C4-2B (cell line): ENCODE measurements at regions not wholly inside any gene's neighbourhood (a gene's known extent, or its start where the extent isn't known, plus 50 kb on each side); places are given as distances from the start of the nearest gene placed in this dataset.

Experiments
- H3K27ac ChIP-seq: fragments of 450-650 bp; 2 replicates; pipeline ENCODE4 v1.5.1; 2017
- CTCF ChIP-seq: fragments of 450-650 bp; conservative IDR thresholded peaks from 2 replicates; pipeline ENCODE4 v1.5.1; 2017; ENCODE audit warnings: mild to moderate bottlenecking
- ZFX ChIP-seq: fragments of 450-650 bp; IDR thresholded peaks from 2 replicates; pipeline ENCODE4 v1.6.1; 2017

GRCh38 chr4:189497516-189497915 is 443.2 kb upstream of the FRG1 start:
- TF ChIP-seq CTCF (no peak), ZFX (no peak)

DNA sequence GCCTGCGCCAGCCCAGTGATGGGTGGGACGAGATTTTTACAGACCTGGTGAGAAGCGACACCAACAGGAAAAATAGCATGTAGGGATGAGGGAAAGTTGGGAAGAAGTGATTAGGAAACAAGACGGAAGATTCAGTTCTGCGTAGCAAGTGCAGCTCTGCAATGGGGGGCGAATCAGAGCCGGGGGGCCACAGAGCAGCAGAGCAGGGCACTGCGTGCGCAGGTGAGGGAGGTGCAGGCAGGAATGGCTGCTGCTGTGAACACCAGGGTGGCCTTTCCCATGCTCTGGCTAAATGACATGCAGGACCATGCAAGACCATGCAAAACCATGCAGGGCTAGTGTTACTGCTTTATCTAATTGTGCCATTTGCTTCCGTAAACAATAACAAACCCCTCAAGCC is 442.7 kb upstream of the FRG1 start:
- TF ChIP-seq CTCF (no peak), ZFX (no peak)
- no peak overlapping the region for H3K27ac ChIP-seq

More at GRCh38 chr4:189497516-189497915, 443.2 kb upstream of the FRG1 start:
- no peak overlapping the region for H3K27ac ChIP-seq

- TF ChIP-seq CTCF = no peak
- no peak for TF ChIP-seq ZFX
- H3K27ac ChIP-seq = no peak overlapping the region
These were observed 442.2 kb upstream of the FRG1 start for GRCh38 chr4:189498457-189498856.

DNA sequence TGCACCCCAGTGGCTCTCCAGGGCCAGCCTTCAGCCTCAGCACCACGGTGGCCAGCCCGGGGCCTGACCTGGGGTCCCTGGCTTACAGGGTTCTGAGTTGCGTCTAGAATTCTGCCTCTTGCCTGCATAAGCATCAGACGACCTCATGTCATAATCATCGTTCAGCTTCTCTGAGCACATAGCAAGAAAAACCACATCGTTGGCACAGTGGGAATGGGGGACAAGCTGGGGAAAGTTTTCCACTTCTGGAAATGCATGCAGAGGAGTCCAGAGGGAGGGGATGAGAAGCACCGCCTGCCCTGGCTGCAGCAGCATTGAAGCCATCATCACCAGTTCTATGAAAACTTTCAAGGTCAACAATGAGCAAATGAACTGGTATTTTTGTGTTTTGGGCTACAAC is 441.0 kb upstream of the FRG1 start:
- no peak overlapping the region for H3K27ac ChIP-seq
- TF ChIP-seq ZFX (no peak), CTCF (no peak)

DNA sequence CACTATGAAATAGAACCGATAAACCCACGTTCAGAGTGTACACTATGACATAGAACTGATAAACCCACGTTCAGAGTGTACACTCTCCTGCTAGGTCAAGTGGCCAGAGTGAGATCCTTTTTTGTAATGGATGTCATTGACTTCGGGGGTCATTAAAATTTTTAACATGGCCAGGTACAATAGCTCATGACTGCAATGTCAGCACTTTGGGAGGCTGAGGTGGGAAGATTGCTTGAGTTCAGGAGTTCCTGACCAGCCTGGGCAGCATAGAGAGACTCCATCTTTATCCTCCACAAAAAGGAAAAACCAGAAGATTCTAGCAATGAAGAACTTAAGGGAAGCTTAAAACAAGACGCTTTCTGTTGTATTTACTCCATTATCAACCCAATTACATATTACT is 439.7 kb upstream of the FRG1 start:
- no peak for TF ChIP-seq CTCF
- no peak for TF ChIP-seq ZFX
- H3K27ac ChIP-seq = no peak overlapping the region

GRCh38 chr4:189502841-189503435 is 437.7 kb upstream of the FRG1 start:
- TF ChIP-seq CTCF (no peak), ZFX (no peak)
- H3K27ac ChIP-seq = no peak overlapping the region

DNA sequence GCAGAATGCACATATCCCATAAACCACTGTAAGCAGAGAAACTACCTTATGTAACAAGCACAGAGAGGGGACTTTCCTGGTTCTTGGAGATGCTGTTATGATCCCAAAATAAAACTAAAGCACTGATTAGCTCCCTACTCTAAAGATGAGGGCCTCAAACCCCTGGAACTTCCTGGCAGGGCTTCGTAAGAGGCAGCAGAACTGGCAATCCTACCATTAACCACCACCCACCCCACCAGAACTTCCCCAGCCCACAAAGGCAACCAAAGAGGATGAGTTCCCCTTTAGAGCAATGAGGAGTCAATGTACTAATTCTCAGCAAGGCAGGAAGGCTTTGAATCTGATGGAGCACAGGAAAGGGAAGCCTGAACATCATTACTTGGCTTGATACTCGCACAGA is 436.5 kb upstream of the FRG1 start:
- TF ChIP-seq ZFX = no peak
- TF ChIP-seq CTCF = no peak

More for the DNA sequence above, 436.5 kb upstream of the FRG1 start:
- no peak overlapping the region for H3K27ac ChIP-seq
